Nephron progenitor cell (in vitro differentiated cells): ENCODE measurements at regions not wholly inside any gene's neighbourhood (a gene's known extent, or its start where the extent isn't known, plus 50 kb on each side); places are given as distances from the start of the nearest gene placed in this dataset.

Experiments used
- DNase-seq: peaks from one replicate; pipeline ENCODE4 v3.0.0; 2021
- H3K27ac Mint-ChIP-seq: 2 replicates; pipeline ENCODE4 v1.8.0; 2021; ENCODE audit warnings: mild to moderate bottlenecking, moderate library complexity, mixed read lengths
- H3K27me3 Mint-ChIP-seq: 2 replicates; pipeline ENCODE4 v1.8.0; 2021; ENCODE audit warnings: mild to moderate bottlenecking, low read depth, mixed read lengths; ENCODE audit not compliant: poor library complexity
- H3K36me3 Mint-ChIP-seq: 2 replicates; pipeline ENCODE4 v1.8.0; 2021; ENCODE audit warnings: low read depth, mixed read lengths
- H3K4me1 Mint-ChIP-seq: 2 replicates; pipeline ENCODE4 v1.8.0; 2021; ENCODE audit warnings: mixed read lengths
- H3K4me3 Mint-ChIP-seq: 2 replicates; pipeline ENCODE4 v1.8.0; 2021; ENCODE audit warnings: mild to moderate bottlenecking, moderate library complexity, mixed read lengths
- H3K9me3 Mint-ChIP-seq: 2 replicates; pipeline ENCODE4 v1.8.0; 2021; ENCODE audit warnings: mild to moderate bottlenecking, moderate library complexity, mixed read lengths
- CTCF ChIP-seq: fragments of 200-600 bp; sonication (generic); IDR thresholded peaks from 2 replicates; pipeline ENCODE4 v1.5.0; 2021; ENCODE audit warnings: antibody characterized with exemption

GRCh38 chrX:95693365-95693764 lies 991.3 kb upstream of the DIAPH2 start:
- H3K36me3 Mint-ChIP-seq = no peaks in the 10 kb centered on the region
- H3K9me3 Mint-ChIP-seq = no peaks in the 10 kb centered on the region
- TF ChIP-seq CTCF = no peak
- H3K4me3 Mint-ChIP-seq = no peak overlapping the region
- no peaks in the 10 kb centered on the region for H3K4me1 Mint-ChIP-seq
- no peak for DNase-seq
- no peak overlapping the region for H3K27ac Mint-ChIP-seq
- H3K27me3 Mint-ChIP-seq = no peaks in the 10 kb centered on the region

GRCh38 chrX:95703696-95704095 lies 980.9 kb upstream of the DIAPH2 start:
- peaks cover 14% of the 10 kb centered on the region for H3K9me3 Mint-ChIP-seq
- no peaks in the 10 kb centered on the region for H3K27me3 Mint-ChIP-seq
- no peak for DNase-seq
- H3K27ac Mint-ChIP-seq = no peak overlapping the region
- peaks cover 8% of the 10 kb centered on the region for H3K4me1 Mint-ChIP-seq
- TF ChIP-seq CTCF = no peak
- H3K4me3 Mint-ChIP-seq = no peak overlapping the region
- no peaks in the 10 kb centered on the region for H3K36me3 Mint-ChIP-seq

- DNase-seq = no peak
- Mint-ChIP-seq H3K27ac (no peak overlapping the region), H3K4me3 (no peak overlapping the region), H3K27me3 (peaks cover 3% of the 10 kb centered on the region), H3K4me1 (no peaks in the 10 kb centered on the region), H3K36me3 (no peaks in the 10 kb centered on the region), H3K9me3 (no peaks in the 10 kb centered on the region)
- TF ChIP-seq CTCF = no peak
Observed at GRCh38 chrX:95716841-95717240, 967.8 kb upstream of the DIAPH2 start.

- Mint-ChIP-seq H3K27me3 (peaks cover 3% of the 10 kb centered on the region), H3K4me3 (no peak overlapping the region), H3K27ac (no peak overlapping the region), H3K9me3 (no peaks in the 10 kb centered on the region), H3K4me1 (no peaks in the 10 kb centered on the region), H3K36me3 (no peaks in the 10 kb centered on the region)
- DNase-seq = no peak
- TF ChIP-seq CTCF = no peak
Observed at GRCh38 chrX:95718746-95719145, 965.9 kb upstream of the DIAPH2 start.

GRCh38 chrX:95721011-95721410 lies 963.6 kb upstream of the DIAPH2 start:
- no peak overlapping the region for H3K27ac Mint-ChIP-seq
- DNase-seq = no peak

More at GRCh38 chrX:95721011-95721410, 963.6 kb upstream of the DIAPH2 start:
- H3K36me3 Mint-ChIP-seq = no peaks in the 10 kb centered on the region
- no peaks in the 10 kb centered on the region for H3K27me3 Mint-ChIP-seq
- TF ChIP-seq CTCF = no peak
- no peaks in the 10 kb centered on the region for H3K9me3 Mint-ChIP-seq
- H3K4me1 Mint-ChIP-seq = no peaks in the 10 kb centered on the region
- H3K4me3 Mint-ChIP-seq = no peak overlapping the region
